ENCODE measurements at regions not wholly inside any gene's neighbourhood (a gene's known extent, or its start where the extent isn't known, plus 50 kb on each side); places are given as distances from the start of the nearest gene placed in this dataset.

- ChIA-PET POLR2A (no interaction called here), CTCF (no interaction called here)
- TF ChIP-seq MAX (IDR thresholded peaks at IDR 0.05; ENCODE audit: insufficient read depth, insufficient read length), result no peak
- TF ChIP-seq EZH2 (IDR thresholded peaks at IDR 0.05; ENCODE audit: borderline replicate concordance, low read depth, low read length, severe bottlenecking), result no peak
- no peak for TF ChIP-seq JUN (IDR thresholded peaks at IDR 0.05; ENCODE audit: borderline replicate concordance, insufficient read depth, insufficient read length, low read depth)
- no peak for TF ChIP-seq POLR2A (IDR thresholded peaks at IDR 0.05; ENCODE audit: low read depth, low read length)
- TF ChIP-seq GATA2 (IDR thresholded peaks at IDR 0.05; ENCODE audit: insufficient read depth, insufficient read length, low read depth, low read length), result no peak
- TF ChIP-seq POLR2AphosphoS5 (IDR thresholded peaks at IDR 0.05; ENCODE audit: insufficient read depth, low read depth, low read length), result no peak
- no peak for TF ChIP-seq CTCF (IDR thresholded peaks at IDR 0.05; ENCODE audit: extremely low read depth in 1 of 2, insufficient read depth in 1 of 2, low read depth in 1 of 2, low read length in 2 of 2)
- TF ChIP-seq MYC (IDR thresholded peaks at IDR 0.05; ENCODE audit: low read depth, low read length), result no peak
- Histone ChIP-seq H3K27me3 (ENCODE audit: control insufficient read depth in 2 of 2, insufficient read depth in 2 of 2, low read length in 2 of 2) (no peaks in the 10 kb centered on the region), H3K9me1 (replicated peaks; ENCODE audit: control insufficient read depth, extremely low read depth, insufficient read depth, low read length) (no peaks in the 10 kb centered on the region), H3K4me2 (ENCODE audit: insufficient read depth, low read length) (no peak overlapping the region), H3K9ac (replicated peaks; ENCODE audit: extremely low read depth, insufficient read depth, low read length) (no peak overlapping the region), H3K36me3 (ENCODE audit: control insufficient read depth in 2 of 2, extremely low read depth in 1 of 2, insufficient read depth in 2 of 2, low read length in 2 of 2) (no peaks in the 10 kb centered on the region), H3K27ac (ENCODE audit: insufficient read depth, low read depth, low read length) (no peak overlapping the region), H3K79me2 (ENCODE audit: control insufficient read depth, insufficient read depth, low read length) (no peaks in the 10 kb centered on the region), H2AFZ (ENCODE audit: low read depth, low read length) (no peak overlapping the region), H4K20me1 (replicated peaks; ENCODE audit: control insufficient read depth, extremely low read depth, insufficient read depth, low read length) (no peaks in the 10 kb centered on the region), H3K4me3 (replicated peaks in 1 of 3; ENCODE audit: insufficient read depth in 1 of 3, low read depth in 1 of 3, low read length in 3 of 3) (no peak overlapping the region), H3K4me1 (ENCODE audit: control insufficient read depth, extremely low read depth, insufficient read depth, low read length) (no peaks in the 10 kb centered on the region), H3K9me3 (replicated peaks; ENCODE audit: control insufficient read depth, insufficient read depth, low read length) (peaks cover 2% of the 10 kb centered on the region)
- intact Hi-C loops (cut with micrococcal nuclease) (no loop called here), dilution Hi-C loops (cut with MboI; ENCODE audit: extremely low pct_ligation_motif_present, low sequenced_read_pairs) (no loop called here)
- no TSS peak for BruUV-seq (replicated peaks)
- no peak for DNase-seq (ENCODE audit: low read depth, low spot score)
- FAIRE-seq, result no peak
These were observed 553.7 kb downstream of the TAFA4 start for GRCh38 chr3:68378631-68379030.

Data from endothelial cell of umbilical vein (primary cell).